IMR-90 (cell line): ENCODE measurements at regions not wholly inside any gene's neighbourhood (a gene's known extent, or its start where the extent isn't known, plus 50 kb on each side); places are given as distances from the start of the nearest gene placed in this dataset.

ENCODE experiments used
- BHLHE40 ChIP-seq: fragments of 150-350 bp; IDR thresholded peaks from 2 replicates; pipeline ENCODE4 v1.6.1; 2016; ENCODE audit warnings: mild to moderate bottlenecking, low read depth, low read length
- CEBPB ChIP-seq: IDR thresholded peaks from 2 replicates; pipeline ENCODE4 v1.6.1; 2012; ENCODE audit warnings: low read depth, low read length, improper control_type of control experiment
- FOS ChIP-seq: fragments of 150-350 bp; IDR thresholded peaks from 2 replicates; pipeline ENCODE4 v1.6.1; 2016; ENCODE audit warnings: low read depth, low read length
- MAFK ChIP-seq: IDR thresholded peaks from 2 replicates; pipeline ENCODE4 v1.6.1; 2012; ENCODE audit warnings: low read depth, low read length, improper control_type of control experiment
- MXI1 ChIP-seq: IDR thresholded peaks from 2 replicates; pipeline ENCODE4 v1.6.1; 2012; ENCODE audit warnings: low read depth, mild to moderate bottlenecking, low read length, moderate library complexity, borderline replicate concordance
- NFE2L2 ChIP-seq: fragments of 150-350 bp; IDR thresholded peaks from 2 replicates; pipeline ENCODE4 v1.6.1; 2016; ENCODE audit warnings: low read depth, mild to moderate bottlenecking, low read length
- POLR2A ChIP-seq: IDR thresholded peaks from 2 replicates; pipeline ENCODE4 v1.6.1; 2012; ENCODE audit warnings: mild to moderate bottlenecking, low read depth, low read length
- RAD21 ChIP-seq: IDR thresholded peaks from 2 replicates; pipeline ENCODE4 v1.6.1; 2012; ENCODE audit warnings: low read length, improper control_type of control experiment
- RCOR1 ChIP-seq: IDR thresholded peaks from 2 replicates; pipeline ENCODE4 v1.6.1; 2012; ENCODE audit warnings: mild to moderate bottlenecking, low read length, improper control_type of control experiment; ENCODE audit not compliant: insufficient replicate concordance
- RFX5 ChIP-seq: IDR thresholded peaks from 2 replicates; pipeline ENCODE4 v1.8.0; 2012; ENCODE audit warnings: low read depth, mild to moderate bottlenecking, low read length, moderate library complexity
- SMC3 ChIP-seq: fragments of 150-350 bp; IDR thresholded peaks from 2 replicates; pipeline ENCODE4 v1.6.1; 2016; ENCODE audit warnings: low read depth, mild to moderate bottlenecking, antibody characterized with exemption, low read length, moderate library complexity
- TF ChIP-seq, protein P1 (sequence below): conservative IDR thresholded peaks from 2 replicates; pipeline ENCODE4 v1.5.1; 2012; ENCODE audit warnings: mild to moderate bottlenecking, low read depth, low read length, improper control_type of control experiment
- TF ChIP-seq, protein P2 (sequence below): fragments of 150-350 bp; IDR thresholded peaks from 2 replicates; pipeline ENCODE4 v1.6.1; 2017; ENCODE audit warnings: mild to moderate bottlenecking, antibody characterized with exemption, low read length, low read depth
- TF ChIP-seq, protein P3 (sequence below): fragments of 150-350 bp; IDR thresholded peaks from 2 replicates; pipeline ENCODE4 v1.6.1; 2016; ENCODE audit warnings: low read depth, mild to moderate bottlenecking, low read length, moderate library complexity, borderline replicate concordance

DNA sequence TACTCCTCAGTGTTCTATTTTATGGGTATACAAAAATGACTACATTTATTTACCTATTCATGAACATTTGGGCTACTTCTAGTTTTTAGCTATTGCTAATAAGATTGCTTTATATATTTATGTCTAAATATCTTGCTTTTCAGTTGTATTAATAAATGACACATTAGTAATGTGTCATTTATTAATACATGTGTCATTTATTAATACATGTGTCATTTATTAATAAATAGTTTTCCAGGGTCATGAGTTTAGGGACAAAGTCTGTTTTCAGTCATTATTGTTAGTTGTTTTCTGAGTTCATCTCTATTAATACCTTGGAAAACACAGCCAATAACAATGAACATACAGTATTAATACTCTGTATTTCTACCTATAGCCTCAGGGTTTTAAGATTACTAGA is 1630.7 kb upstream of the IGFBP7 start:
- TF ChIP-seq POLR2A = no peak
- TF ChIP-seq RAD21 = no peak
- no peak for TF ChIP-seq BHLHE40
- TF ChIP-seq, protein P1, sequence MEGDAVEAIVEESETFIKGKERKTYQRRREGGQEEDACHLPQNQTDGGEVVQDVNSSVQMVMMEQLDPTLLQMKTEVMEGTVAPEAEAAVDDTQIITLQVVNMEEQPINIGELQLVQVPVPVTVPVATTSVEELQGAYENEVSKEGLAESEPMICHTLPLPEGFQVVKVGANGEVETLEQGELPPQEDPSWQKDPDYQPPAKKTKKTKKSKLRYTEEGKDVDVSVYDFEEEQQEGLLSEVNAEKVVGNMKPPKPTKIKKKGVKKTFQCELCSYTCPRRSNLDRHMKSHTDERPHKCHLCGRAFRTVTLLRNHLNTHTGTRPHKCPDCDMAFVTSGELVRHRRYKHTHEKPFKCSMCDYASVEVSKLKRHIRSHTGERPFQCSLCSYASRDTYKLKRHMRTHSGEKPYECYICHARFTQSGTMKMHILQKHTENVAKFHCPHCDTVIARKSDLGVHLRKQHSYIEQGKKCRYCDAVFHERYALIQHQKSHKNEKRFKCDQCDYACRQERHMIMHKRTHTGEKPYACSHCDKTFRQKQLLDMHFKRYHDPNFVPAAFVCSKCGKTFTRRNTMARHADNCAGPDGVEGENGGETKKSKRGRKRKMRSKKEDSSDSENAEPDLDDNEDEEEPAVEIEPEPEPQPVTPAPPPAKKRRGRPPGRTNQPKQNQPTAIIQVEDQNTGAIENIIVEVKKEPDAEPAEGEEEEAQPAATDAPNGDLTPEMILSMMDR = no peak
- no peak for TF ChIP-seq RCOR1
- TF ChIP-seq, protein P2, sequence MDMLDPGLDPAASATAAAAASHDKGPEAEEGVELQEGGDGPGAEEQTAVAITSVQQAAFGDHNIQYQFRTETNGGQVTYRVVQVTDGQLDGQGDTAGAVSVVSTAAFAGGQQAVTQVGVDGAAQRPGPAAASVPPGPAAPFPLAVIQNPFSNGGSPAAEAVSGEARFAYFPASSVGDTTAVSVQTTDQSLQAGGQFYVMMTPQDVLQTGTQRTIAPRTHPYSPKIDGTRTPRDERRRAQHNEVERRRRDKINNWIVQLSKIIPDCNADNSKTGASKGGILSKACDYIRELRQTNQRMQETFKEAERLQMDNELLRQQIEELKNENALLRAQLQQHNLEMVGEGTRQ = no peak
- TF ChIP-seq RFX5 = no peak
- no peak for TF ChIP-seq MAFK
- TF ChIP-seq, protein P3, sequence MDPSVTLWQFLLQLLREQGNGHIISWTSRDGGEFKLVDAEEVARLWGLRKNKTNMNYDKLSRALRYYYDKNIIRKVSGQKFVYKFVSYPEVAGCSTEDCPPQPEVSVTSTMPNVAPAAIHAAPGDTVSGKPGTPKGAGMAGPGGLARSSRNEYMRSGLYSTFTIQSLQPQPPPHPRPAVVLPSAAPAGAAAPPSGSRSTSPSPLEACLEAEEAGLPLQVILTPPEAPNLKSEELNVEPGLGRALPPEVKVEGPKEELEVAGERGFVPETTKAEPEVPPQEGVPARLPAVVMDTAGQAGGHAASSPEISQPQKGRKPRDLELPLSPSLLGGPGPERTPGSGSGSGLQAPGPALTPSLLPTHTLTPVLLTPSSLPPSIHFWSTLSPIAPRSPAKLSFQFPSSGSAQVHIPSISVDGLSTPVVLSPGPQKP = no peak
- TF ChIP-seq MXI1 = no peak
- no peak for TF ChIP-seq CEBPB
- TF ChIP-seq SMC3 = no peak
- no peak for TF ChIP-seq FOS
- no peak for TF ChIP-seq NFE2L2
